Osteoblast (primary cell): ENCODE measurements at regions not wholly inside any gene's neighbourhood (a gene's known extent, or its start where the extent isn't known, plus 50 kb on each side); places are given as distances from the start of the nearest gene placed in this dataset.

Experiments
- DNase-seq: peaks from one replicate; pipeline ENCODE4 v3.0.0; 2011; ENCODE audit warnings: low spot score, mixed read lengths; ENCODE audit not compliant: insufficient read length; ENCODE audit errors: missing footprints
- H2AFZ ChIP-seq: 2 replicates; pipeline ENCODE4 v1.6.0; 2011; ENCODE audit warnings: mild to moderate bottlenecking, low read length
- H3K27ac ChIP-seq: 2 replicates; pipeline ENCODE4 v1.5.1; 2011; ENCODE audit warnings: mild to moderate bottlenecking, low read depth, low read length, moderate library complexity
- H3K27me3 ChIP-seq: 2 replicates; pipeline ENCODE4 v1.6.0; 2012; ENCODE audit warnings: mild to moderate bottlenecking, control low read depth, inconsistent platforms, low read length, moderate library complexity; ENCODE audit not compliant: insufficient read depth
- H3K36me3 ChIP-seq: 2 replicates; pipeline ENCODE4 v1.5.1; 2011; ENCODE audit warnings: mild to moderate bottlenecking, low read length, control low read depth, moderate library complexity; ENCODE audit not compliant: insufficient read depth
- H3K4me1 ChIP-seq: 2 replicates; pipeline ENCODE4 v1.5.1; 2011; ENCODE audit warnings: mild to moderate bottlenecking, low read length, control low read depth, moderate library complexity; ENCODE audit not compliant: insufficient read depth
- H3K4me2 ChIP-seq: 2 replicates; pipeline ENCODE4 v1.6.0; 2011; ENCODE audit warnings: mild to moderate bottlenecking, low read length; ENCODE audit not compliant: insufficient read depth
- H3K4me3 ChIP-seq: fragments of 200-600 bp; sonication (generic); 3 replicates; pipeline ENCODE4 v1.5.1; 2012; ENCODE audit warnings: mild to moderate bottlenecking, low read length, inconsistent platforms; ENCODE audit not compliant: insufficient read depth
- H3K79me2 ChIP-seq: 2 replicates; pipeline ENCODE4 v1.6.0; 2012; ENCODE audit warnings: mild to moderate bottlenecking, low read length, control low read depth, inconsistent platforms; ENCODE audit not compliant: insufficient read depth
- H3K9me3 ChIP-seq: 2 replicates; pipeline ENCODE4 v1.5.1; 2011; ENCODE audit warnings: low read depth, low read length, control low read depth
- H4K20me1 ChIP-seq: 2 replicates; pipeline ENCODE4 v1.6.0; 2012; ENCODE audit warnings: mild to moderate bottlenecking, low read length, control low read depth; ENCODE audit not compliant: insufficient read depth
- CTCF ChIP-seq: IDR thresholded peaks from 2 replicates; pipeline ENCODE4 v1.5.1; 2011; ENCODE audit warnings: mild to moderate bottlenecking, low read depth, low read length, moderate library complexity; ENCODE audit errors: extremely low read depth

- H3K27ac ChIP-seq, result no peak overlapping the region
- no peaks in the 10 kb centered on the region for H3K9me3 ChIP-seq
- DNase-seq, result peak; percentile 86
- H3K4me1 ChIP-seq, result peaks cover 15% of the 10 kb centered on the region
- H2AFZ ChIP-seq, result peak overlapping the region; percentile 80
- TF ChIP-seq CTCF, result no peak
- no peaks in the 10 kb centered on the region for H3K79me2 ChIP-seq
- peak overlapping the region; percentile 89 for H3K4me2 ChIP-seq
- H3K27me3 ChIP-seq, result peaks cover 68% of the 10 kb centered on the region
- peak overlapping the region; percentile 73 for H3K4me3 ChIP-seq
- H3K36me3 ChIP-seq, result no peaks in the 10 kb centered on the region
- H4K20me1 ChIP-seq, result no peaks in the 10 kb centered on the region
These were observed 168.3 kb upstream of the PPP1R3A start for GRCh38 chr7:114086914-114087652.

GRCh38 chr7:114086537-114086913, 167.7 kb upstream of the PPP1R3A start:
- TF ChIP-seq CTCF, result no peak
- H3K36me3 ChIP-seq, result no peaks in the 10 kb centered on the region
- peaks cover 15% of the 10 kb centered on the region for H3K4me1 ChIP-seq
- H2AFZ ChIP-seq, result peak overlapping the region; percentile 80
- peak; percentile 86 for DNase-seq
- H3K9me3 ChIP-seq, result no peaks in the 10 kb centered on the region
- no peaks in the 10 kb centered on the region for H3K79me2 ChIP-seq
- H4K20me1 ChIP-seq, result no peaks in the 10 kb centered on the region
- peak overlapping the region; percentile 89 for H3K4me2 ChIP-seq
- no peak overlapping the region for H3K27ac ChIP-seq
- H3K4me3 ChIP-seq, result peak overlapping the region; percentile 73
- H3K27me3 ChIP-seq, result peaks cover 73% of the 10 kb centered on the region

DNA sequence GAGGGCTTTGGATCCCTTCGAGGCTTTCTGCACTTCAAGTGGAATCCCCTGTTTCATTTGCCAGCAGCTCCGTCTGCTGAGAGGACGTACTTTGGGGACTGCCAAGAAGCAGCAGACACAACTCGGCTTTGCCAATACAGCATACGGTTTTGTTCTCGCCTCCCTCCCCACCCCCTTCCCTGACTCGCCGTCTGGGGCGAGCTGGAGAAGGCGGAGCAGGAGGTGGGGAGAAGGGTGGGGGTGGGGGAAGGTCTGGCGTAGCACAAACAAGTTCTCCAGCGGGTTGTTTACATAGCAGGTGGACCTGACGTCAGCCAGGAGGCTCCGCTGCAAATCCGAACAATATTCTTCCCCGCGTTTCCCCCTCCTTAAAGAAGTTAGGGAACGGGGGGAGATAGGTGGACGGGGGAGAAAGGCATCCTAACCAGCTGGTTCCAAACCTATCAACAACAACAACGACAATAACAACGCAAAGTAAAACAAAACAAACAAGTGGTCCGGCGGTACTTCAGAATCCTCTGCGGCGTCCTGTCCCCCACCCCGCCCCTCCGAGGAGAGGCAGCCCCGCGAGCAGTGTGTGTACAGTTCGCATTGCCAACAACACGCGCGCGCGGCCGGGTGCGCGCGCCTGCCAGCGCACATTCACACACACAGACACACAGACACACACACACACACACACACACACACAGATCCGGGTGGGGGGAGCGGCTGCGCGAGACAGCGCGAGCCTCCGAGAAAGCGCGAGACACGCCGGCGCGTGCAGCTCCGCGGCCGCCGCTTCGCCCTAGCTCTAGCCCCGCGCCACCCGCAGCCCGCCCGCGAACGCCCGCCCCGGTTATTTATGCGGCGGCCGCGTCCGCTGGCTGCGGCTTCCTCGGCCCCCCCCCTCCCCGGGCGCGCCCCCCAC, 167.0 kb upstream of the PPP1R3A start:
- Histone ChIP-seq H3K36me3 (no peaks in the 10 kb centered on the region), H4K20me1 (no peaks in the 10 kb centered on the region), H3K27me3 (peaks cover 80% of the 10 kb centered on the region), H2AFZ (peak overlapping the region; percentile 82), H3K4me1 (peaks cover 15% of the 10 kb centered on the region), H3K9me3 (no peaks in the 10 kb centered on the region), H3K27ac (no peak overlapping the region), H3K4me3 (peak overlapping the region; percentile 73), H3K4me2 (peak overlapping the region; percentile 89), H3K79me2 (no peaks in the 10 kb centered on the region)
- no peak for TF ChIP-seq CTCF
- peak; percentile 95 for DNase-seq

GRCh38 chr7:114085313-114085591, 166.4 kb upstream of the PPP1R3A start:
- H3K4me3 ChIP-seq, result peak overlapping the region; percentile 73
- no peaks in the 10 kb centered on the region for H3K79me2 ChIP-seq
- peak overlapping the region; percentile 89 for H3K4me2 ChIP-seq
- H3K36me3 ChIP-seq, result no peaks in the 10 kb centered on the region
- no peak for TF ChIP-seq CTCF
- no peak overlapping the region for H3K27ac ChIP-seq
- H3K9me3 ChIP-seq, result no peaks in the 10 kb centered on the region
- no peaks in the 10 kb centered on the region for H4K20me1 ChIP-seq
- no peak for DNase-seq
- peaks cover 86% of the 10 kb centered on the region for H3K27me3 ChIP-seq
- H2AFZ ChIP-seq, result peak overlapping the region; percentile 82
- peaks cover 15% of the 10 kb centered on the region for H3K4me1 ChIP-seq
